CD4-positive, alpha-beta T cell treated with Interferon gamma for 1 hour (primary cell): ENCODE measurements at regions not wholly inside any gene's neighbourhood (a gene's known extent, or its start where the extent isn't known, plus 50 kb on each side); places are given as distances from the start of the nearest gene placed in this dataset.

Experiments
- DNase-seq: peaks from one replicate; pipeline ENCODE4 v3.0.0-alpha.2; 2020

DNA sequence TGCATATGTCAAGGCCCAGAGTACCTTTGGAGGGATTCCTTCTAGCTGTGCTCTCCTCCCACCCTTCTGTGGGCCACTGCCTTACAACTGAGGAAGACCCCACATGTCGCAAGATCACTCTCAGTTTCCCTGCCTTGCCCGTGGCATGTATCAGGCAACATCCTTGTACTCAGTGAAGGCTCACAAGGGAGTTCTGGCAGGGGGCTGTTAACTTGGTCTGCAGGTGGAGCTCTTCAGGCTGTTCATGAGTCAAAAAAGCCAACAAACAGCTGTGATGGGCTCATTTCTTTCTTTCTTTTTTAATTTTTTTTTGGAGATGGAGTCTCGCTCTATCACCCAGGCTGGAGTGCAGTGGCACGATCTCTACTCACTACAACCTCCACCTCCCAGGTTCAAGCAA, 513.0 kb upstream of the ANKRD30A start:
- DNase-seq: no peak

DNA sequence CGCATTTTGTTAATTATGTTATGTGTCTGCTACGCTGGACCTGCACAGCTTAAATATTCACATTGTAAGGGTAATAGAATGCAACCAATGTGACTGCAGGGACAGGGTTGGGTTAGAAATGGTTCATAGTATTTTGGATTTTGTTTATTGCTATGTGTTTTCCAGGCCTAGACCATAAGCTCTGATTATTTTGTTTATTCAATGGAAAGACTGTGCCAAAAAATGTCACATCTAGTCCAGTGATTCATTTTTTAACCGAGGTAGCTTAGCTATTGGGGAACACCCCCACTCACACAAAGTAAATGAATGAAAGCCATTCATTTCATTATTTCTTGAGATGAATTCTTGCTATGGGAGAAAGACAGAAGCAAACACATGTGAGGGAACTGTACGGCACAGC, 516.5 kb upstream of the ANKRD30A start:
- no peak for DNase-seq

DNA sequence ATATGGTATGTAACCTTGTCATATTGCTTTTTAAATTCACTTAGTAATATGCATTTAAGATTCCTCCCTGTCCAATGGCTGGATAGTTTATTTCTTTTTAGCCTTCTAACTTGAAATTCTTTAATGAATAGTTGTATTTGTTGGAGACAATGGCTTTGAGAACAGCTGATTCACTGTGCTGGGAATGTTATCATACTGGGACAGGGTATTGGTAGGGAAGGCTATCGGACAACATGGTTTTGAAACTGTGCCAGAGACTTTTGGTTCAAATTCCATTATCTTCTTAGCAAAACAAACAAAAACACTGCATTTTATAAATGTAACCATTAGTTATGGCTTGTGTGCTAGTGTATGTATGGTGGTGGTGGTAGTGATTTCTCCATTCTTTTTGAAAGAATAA, 517.1 kb upstream of the ANKRD30A start:
- DNase-seq: no peak

DNA sequence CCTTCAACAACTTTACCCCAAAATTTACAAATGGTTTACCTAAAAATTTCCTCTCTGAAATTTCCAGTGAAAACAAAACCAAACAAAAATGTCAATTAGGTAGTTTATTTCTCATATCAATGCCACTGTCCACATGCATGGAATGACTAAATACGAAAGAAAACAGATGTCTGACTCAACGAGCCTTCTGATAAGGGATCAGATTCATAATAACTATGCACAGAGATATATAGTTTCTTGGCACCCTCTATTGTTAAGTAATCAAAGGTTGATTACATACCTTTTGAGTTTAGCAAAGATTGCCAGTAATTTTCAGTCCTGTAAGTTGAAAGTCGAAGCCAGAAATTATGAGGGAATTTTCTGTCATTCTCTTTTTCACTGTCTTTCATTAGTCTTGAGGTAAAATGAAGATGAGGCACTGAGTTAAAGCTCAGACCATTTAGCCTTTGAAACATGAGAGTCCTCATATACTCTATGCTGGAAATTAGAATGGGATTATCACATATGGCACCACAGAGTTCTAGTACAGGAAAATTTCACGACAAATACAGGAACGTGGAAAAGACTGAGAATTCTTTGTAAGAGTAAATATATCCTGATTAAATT, 519.1 kb upstream of the ANKRD30A start:
- no peak for DNase-seq

DNA sequence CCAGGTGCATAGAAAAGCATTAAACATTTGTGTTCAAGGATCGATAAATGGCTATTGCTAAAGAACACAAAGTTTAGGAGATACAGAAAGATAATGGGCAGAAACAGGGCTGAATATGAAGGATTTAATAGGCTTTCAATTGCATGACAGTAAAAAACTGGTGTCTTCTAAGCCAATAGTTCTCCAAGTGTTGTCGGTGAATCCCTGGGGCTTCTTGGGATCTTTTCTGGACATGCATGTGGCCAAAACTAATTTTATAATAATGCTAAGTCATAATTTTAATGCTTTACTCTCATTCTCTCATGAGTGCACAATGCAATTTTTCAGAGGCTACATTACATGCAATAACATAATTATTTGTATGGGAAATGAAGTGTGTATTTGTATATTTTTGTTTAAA, 521.1 kb upstream of the ANKRD30A start:
- no peak for DNase-seq

DNA sequence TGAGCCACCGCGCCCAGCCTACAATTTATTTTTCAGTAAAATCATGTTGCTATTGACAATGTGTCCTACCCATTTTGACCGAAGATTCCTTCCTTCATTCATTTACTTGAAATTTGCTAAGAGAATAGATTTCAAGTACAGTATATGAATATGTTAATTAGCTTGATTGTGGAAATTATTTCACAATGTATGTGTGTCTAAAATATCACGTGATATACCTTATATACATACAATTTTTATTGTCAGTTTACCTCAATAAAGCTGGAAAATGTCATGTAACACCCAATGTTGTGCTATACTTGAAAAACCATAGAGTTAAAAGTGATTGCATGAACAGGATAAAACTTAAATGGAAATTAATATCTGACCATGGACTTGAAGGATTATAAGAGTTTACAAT, 521.7 kb upstream of the ANKRD30A start:
- DNase-seq: no peak

DNA sequence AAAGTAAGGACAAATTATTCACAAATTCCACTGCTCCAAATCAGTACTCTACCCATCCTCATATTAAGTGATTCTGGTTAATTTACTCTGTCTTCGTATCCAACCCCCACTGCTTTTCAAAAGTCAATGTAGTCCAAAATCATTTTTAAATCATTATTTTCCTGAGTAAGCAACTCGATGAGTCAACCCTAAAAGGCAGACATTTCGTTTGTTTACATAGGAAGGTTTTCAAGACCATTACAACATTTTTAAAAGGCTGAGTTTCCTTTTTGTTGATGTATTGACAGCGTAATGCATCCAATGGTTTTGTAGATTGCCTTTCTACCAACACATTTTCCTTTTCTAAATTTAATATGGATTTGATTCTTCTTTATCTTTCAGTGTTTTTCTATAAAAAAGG, 523.0 kb upstream of the ANKRD30A start:
- DNase-seq: no peak

DNA sequence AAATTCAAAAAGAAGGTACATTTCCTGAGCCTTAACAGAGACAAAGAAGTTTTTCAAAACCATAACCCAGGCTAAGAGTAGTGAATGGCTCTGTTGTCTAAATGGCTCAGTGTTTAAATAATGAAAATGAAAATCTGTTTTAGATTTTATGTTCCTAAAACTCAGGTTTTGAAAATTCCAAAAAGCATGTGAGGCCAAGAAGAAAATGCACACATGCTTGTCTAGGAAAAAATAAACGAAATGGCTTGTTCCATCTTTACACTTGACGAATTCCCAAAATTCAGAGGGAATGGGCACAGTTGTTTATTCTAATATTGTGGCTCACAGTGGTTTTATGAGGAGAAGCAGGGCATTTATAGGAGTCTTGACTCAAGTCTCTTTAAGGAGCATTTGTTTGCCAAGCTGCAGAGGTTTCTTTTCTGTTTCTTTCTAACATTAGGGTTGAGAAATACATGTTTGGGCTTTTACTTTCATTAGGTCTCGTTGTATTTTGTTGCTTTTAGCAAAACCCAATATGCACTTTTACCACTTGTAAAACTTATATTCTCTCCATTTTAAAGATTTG, 527.6 kb upstream of the ANKRD30A start:
- no peak for DNase-seq

DNA sequence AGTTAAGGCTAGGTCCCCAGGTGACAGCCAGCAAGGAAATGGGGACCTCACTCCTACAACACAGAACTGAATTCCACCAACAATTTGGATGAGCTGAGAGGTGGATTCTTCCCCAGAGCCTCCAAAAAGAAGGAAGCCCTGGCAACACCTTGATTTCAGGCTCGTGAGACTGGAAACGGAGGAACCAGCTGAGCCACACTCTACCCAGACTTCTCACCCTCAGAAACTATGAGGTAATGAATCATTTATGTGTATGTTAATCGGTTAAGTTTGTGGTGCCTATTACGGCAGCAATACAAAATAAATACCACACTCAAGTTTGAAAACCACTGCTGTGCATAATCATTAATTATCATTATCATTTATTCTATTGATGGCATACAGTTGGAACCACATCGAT, 532.4 kb upstream of the ANKRD30A start:
- DNase-seq: no peak

DNA sequence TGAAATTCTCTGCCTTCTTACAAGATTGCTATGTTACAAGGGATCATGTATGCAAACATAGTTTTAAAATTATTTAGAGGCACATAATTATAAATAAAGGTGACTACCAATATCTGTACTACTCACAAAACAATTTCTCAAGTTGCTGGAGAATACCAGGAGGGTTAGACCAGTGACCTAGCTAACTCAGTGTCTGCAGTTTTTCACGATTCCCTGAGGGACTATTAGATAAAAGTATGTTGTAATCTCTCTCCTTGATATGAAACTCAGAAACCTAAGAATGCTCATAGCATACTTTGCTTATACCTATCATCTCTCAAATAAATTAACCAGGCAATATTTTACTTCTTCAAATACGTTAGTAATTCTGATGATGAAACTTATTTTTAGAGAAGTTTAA, 534.0 kb upstream of the ANKRD30A start:
- DNase-seq: no peak

DNA sequence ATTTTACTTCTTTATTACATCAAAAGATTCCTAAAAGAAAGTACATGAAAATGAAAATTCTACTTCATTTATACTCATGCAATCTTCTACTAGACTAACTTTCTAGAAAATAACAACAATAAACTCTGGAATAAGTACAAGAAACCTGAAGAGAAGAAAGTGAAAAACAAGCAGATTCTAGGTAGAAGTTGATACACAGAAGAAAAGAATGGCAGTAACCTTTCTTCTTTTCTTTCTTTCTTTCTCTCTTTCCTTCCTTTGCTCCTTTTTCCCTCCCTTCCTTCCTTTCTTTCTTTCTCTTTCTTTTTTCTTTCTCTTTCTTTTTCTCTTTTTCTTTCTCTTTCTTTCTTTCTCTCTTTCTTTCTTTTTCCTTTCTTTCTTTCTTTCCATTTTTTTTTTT, 541.7 kb upstream of the ANKRD30A start:
- DNase-seq: no peak

DNA sequence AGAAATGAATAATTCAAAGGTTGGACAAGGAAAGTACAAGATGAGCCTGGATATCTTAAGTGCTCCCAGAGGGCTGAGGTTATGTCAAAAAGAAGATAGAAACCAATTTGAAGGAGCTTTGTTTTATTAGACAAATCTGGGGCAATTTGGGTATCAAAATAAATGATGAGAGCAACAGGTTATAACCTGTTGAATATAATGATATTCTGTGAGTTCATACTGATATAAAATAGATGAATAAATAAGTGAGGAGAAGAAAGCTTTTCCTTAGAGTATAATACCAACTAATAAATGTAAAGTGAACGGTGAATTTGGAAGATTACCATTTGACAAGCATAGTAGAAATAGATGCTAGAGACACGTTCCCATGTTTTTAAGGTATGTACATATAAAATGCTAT, 544.2 kb upstream of the ANKRD30A start:
- DNase-seq: no peak

DNA sequence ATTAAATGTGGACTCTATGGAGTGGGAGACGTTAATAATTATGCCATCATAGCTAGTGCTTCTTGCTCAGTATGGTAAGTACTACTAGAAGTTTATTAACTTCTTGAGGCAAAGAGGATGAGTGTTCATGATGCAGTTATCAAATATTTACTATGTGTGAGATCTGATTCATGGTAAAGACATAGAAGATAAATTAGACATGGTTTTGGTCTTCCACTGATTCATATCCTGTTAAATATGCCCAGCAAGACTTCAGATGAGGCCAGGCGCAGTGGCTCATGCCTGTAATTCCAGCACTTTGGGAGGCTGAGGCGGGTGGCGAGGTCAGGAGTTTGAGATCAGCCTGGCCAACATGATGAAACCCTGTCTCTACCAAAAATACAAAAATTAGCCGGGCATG, 547.1 kb upstream of the ANKRD30A start:
- DNase-seq: no peak

DNA sequence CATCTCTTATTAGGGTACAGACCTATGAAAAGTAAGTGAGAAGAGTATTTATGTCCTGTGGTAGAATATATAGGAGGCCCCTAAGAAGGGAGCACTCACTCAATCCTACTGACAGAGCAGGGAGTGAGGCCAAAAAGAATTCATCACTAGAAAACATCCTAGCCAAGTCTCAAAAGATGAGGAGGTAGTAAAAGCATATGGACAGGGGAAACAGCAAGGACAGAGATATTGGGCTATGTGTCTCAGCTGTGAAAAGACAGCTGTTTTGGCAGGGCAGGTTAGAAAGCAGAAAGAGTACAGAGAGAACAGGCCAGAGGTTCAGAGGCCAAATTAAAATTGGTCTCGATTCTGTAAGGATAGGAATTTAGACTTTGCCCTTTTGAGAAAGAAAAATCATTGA, 548.3 kb upstream of the ANKRD30A start:
- DNase-seq: no peak

DNA sequence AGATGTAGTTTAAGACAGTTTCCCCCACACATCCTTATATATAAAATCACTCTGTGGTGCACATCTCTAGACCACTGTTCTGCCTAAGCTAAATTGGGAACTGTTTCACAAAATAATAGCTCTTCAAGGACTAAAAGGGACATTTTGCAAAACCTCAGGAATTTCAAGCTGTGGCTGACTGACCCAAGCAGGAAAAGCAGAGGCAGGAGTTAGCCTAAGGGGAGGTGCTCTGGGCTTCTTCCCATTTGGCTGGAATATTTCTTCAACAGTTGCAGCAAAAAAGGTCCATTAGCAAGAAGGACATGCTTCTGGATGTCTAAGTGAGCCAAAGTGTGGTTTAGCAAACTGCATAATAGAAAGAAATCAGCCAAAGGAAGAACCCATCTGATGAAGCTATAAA, 551.2 kb upstream of the ANKRD30A start:
- DNase-seq: no peak

DNA sequence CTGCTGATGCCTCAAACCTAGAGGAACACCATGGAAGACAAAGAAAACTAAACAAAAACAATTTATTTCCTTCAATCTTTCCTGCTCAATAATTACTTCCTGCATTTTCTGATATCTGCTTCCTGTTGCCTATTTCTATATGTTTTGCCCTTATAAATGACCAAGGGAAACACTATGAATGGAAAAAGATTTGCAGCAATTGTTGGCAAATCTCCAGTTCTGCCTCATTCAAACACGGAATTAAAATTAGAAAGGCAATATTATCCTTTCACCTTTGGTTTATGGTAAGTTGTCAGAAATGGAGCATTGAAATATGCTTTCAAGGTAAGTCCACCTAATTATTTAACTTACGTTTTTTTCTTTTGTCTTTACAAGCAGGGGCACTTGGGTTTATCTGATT, 552.2 kb upstream of the ANKRD30A start:
- no peak for DNase-seq

DNA sequence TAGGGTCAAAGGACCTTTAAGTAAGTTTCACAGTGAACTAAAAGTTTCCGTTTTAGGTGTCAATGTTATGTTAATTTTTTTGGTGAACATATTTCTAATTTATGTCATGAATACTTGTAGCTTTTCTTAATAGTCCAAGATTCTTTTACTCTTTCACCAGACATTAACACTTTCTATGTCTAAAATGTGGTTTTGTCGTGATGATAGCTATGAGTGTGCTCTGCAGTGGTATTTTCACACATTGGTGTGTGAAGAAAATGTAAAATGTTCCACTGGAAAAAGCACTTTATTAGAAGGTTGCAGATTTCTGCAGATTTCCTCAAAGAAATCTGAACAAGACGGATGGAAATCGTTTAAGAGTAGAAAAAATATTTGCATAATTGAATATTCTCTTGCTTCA, 561.0 kb upstream of the ANKRD30A start:
- DNase-seq: no peak

DNA sequence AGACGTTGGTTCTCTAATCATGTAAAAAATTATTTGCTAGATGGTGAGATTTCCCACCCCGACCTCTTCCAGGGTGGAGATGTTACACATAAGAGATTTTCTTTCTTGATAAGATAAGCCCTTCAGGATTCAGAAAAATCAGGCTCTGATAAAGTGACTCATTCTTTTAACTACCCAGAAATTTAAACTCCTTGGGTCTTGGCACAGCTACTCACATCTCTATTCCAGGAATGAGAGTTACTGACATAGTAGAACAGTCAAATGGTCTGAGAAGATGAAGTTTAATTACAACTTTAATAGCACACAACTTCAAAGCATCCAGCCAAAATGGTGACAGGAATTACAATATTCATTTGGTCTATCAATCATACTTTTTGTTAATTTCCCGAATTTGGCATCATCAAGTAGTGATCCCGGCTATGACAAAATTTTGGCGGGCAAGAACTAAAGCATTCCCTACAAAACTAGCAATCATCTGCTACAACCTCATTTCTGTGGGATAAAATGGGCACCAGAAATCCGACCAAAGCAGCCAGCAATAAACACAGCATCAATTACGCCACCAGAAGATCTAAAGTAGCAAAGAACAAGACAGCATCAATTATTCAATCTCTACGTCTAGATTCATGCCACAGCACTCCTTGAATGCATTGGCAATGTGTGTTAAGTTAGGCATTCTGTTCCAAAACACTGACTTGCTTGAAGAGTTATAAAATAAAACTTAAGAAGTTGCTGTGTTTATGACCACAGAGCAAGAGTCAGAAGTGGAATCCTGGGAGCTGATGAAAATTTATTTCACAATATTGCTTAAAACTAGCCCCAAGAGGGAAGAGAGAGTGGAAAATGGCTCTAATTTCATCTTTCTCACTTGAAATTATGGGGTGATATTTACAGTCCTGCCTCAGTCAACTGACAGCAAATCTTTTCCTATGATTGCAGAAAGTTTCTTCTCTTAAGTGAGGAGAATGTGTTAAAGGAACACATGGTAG, 565.7 kb upstream of the ANKRD30A start:
- no peak for DNase-seq

DNA sequence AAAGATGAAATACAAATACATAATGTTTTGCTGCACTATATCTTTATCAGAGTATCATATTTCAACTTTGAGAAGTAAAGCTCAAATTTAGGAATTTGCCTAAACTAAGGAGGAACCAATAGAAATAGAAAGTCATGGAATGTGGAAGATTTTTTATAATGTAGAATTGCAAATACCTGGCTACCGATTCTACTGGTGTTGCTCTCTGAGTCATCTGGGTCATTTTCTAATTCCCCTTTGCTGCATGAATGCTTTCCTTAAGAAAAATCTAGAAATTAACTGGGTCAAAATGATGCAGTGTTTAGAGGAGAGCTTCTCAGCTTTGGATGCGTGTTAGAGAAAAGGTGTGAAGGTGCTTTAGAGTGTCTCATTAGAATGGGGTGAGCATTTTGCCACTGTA, 568.9 kb upstream of the ANKRD30A start:
- no peak for DNase-seq

DNA sequence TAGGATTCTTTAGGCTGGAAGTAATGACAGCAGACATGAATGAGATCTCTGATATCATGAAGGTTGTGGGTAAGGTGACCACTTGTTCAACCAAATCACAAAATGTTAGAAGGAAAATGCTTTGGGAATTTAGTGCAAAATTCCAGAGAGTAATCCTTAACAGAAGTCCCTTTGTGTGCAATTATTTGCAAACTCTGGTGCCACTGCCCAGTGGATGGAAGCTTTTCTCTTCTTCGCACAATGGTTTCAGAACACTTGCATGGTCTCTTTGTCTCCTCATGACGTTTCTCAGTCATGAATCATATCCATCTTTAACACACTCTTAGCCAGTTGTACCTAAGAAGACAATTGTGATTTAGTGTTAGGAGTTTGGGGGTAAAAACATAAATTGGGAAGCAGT, 570.4 kb upstream of the ANKRD30A start:
- no peak for DNase-seq

DNA sequence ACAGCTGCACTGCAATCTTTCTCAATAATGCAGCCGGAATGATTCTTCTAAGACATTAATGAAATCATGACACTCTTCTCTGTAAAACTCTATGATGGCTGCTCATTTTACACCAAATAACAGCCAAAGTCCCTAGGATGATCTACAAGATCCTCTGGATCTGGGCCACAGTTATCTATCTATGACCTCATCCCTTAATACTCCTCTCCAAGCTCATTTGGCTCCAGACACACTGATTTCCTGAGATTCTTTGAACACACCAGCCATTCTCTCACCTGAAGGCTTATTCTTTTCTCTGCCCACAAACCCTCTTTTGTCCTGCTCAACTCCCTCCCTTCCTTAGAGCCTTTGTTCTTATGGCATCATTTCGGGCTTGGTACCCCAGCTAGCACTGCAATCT, 577.4 kb upstream of the ANKRD30A start:
- DNase-seq: no peak

DNA sequence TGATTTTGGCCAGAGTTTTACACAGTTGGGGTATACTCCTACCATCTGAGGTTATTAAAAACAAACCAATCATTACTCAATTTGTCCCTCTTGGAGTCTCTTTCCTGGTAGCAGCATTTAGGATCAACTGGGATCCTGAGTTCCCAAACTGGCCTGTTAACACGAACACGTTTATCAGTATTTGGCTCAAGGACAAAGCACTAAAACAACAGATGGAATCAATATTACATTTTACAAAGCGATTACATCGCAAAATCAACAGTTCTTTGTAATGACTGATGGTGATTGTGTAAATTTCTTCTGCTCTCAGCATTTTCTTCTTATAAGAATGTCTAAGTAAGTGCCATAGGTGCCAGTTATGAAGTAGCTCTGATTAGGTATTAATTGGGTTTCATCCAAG, 582.9 kb upstream of the ANKRD30A start:
- DNase-seq: no peak

DNA sequence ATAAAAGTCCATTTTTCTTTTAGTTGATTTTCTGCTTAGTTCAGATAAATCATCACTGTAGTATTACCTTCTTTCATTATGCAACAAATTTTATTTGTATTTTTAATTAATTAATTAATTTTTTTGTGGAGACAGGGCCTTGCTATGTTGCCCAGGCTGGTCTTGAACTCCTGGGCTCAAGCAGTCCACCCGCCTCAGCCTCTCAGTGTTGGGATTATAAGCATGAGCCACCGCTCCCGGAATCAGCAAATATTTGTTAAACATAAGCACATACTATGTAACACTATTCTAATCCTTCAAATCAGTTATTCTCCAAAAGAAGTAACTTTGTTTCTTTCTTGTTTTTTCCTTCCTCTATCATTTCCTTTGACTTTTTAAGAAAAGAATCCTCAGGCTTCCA, 584.8 kb upstream of the ANKRD30A start:
- DNase-seq: no peak

DNA sequence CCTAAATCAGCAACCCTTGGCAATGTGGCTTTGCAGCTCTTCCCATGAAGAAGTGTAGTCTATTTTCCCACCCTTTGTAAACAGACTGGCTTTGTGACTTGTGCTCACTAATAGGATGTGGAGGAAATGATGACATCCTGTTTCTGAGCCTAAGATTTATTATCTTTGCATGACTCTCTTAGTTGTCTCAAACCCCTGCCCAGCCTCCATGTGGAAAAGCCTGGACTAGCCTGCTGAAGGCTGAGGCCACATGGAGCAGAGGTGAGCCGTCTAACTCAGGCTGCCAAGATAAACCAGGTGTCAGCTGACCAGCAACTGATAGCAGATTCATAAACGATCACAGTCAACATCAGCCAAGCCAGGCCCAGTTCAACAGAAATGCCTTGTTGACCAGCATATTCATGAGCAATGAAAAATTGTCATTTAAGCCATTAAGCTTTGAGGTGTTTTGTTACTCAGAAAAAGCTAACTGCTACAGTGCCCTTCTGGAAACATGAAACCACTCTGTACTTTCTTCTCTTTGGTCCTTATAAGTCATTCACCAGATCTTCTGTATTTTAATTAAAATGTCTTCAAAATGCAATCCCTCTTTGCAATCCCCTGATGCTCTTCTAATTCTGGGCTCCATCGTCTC, 586.3 kb upstream of the ANKRD30A start:
- DNase-seq: no peak
